ENCODE measurements at regions not wholly inside any gene's neighbourhood (a gene's known extent, or its start where the extent isn't known, plus 50 kb on each side); places are given as distances from the start of the nearest gene placed in this dataset.
"Not testable (repeated sequence)": the region's sequence is repeated elsewhere in the genome, so short reads cannot be mapped to it uniquely, and the experiment has no call there.

GRCh38 chr2:142727821-142728478 is 149.5 kb upstream of the KYNU start:
- TF ChIP-seq CTCF (IDR thresholded peaks at IDR 0.05 in 8 of 11, conservative IDR thresholded peaks at IDR 0.05 in 3 of 11); POLR2A (IDR thresholded peaks at IDR 0.05); POLR2AphosphoS5 (IDR thresholded peaks at IDR 0.05): not testable (repeated sequence)
